GM21367 (cell line): ENCODE measurements at regions not wholly inside any gene's neighbourhood (a gene's known extent, or its start where the extent isn't known, plus 50 kb on each side); places are given as distances from the start of the nearest gene placed in this dataset.

Source experiments
- ATAC-seq: cut with Tn5 transposase; IDR thresholded peaks from one replicate; pipeline ENCODE4 v1.9.1; 2021; ENCODE audit not compliant: unreplicated experiment

DNA sequence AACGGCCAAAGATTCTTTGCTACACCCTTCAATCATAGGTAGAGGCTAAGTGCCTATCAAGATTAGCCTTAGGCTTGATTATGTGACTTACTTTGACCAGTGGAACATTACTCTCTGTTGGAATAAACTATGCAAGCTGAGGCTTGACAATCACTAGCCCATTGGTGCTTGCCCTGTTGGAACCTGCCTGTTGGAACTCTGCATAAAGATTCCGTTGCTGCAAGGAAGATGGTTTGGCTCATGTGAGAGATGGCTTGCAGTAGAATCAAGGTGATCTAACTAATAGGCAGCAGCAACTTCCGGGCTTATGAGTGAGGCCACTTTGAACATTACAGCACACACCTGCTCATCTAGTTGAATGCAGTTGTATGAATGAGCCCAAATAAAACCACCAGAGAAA is 227.7 kb upstream of the TSHZ2 start:
- no peak for ATAC-seq

DNA sequence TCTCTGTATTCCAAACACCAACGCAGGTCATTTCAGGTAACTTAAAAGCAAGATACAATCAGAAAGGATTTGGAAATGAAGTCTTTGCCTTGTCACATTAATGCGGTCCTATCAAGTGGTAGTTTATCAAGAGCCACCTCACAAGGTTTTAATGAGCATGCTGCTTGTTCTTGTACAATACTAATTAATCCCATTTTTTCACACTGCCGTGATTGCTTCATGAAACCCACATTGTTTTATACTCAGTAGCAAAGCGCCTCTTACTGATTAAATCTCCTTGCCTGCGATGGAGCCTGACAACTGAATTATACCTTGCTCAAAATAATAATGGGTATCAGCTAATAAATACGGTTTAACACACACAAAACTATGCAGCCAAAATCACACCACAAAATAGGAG is 234.1 kb upstream of the TSHZ2 start:
- no peak for ATAC-seq

DNA sequence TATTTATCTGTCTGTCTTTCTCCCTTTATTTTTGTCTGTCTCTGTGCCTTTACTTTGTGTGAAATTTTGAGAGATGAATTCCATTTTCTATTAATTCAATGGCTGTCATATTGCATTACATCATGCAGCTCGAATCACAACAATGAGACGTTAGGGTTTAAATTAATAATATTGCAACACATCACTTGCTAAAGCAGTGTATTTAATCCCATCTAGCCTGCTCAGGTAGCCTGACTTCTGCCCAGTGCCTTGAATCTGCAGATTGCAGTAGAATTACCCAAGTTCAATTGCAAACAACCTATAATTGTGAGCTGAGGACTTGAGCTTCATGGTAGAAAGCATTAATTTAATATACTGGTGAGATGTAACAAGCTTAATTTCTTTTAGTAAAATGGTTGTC is 235.7 kb upstream of the TSHZ2 start:
- ATAC-seq = no peak

DNA sequence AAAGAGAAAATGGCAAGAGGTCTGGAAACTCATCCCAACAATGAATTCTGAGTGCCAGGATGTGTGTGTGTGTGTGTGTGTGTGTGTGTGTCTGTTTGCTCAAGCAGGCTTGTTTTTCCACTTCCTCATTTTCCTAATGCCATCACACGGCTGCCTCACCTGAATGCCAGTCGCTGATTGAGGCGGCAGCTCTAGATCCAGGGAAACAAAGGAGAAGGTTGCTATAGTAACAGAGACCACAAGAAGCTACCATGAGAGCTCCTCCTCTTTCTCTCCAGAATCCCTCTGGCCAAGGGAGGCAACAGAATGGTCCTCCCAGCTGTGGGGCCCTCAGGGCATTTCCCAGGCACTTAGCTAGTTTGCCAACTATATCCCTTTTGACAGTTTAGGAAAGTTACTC is 241.1 kb upstream of the TSHZ2 start:
- no peak for ATAC-seq

DNA sequence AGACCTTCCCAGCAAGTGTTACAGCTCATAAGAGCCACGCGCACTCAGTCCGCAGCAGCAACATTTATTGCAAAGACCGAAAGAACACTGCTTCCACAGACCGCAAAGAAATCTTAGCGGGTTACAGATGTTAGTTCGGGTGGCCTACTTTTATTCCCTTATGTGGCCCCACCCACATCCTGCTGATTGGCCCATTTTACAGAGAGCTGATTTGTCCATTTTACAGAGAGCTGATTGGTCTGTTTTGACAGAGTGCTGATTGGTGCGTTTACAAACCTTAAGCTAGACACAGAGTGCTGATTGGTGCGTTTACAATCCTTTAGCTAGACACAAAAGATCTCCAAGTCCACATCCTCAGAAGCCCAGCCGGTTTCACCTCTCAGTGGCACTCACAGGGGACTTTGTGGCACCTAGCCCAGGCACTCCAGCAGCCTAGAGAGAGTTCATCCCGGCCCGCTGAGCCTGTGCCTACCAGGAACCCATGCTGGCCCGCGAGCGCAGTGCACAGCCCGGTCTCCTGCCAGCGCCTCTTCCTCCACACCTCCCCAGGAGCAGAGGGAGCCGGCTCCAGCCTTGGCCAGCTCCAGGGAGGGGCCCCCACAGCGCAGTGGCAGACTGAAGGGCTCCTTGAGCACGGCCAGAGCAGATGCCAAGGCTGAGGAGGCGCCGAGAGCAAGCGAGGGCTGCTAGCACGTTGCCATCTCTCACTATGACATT is 244.3 kb upstream of the TSHZ2 start:
- ATAC-seq = no peak

DNA sequence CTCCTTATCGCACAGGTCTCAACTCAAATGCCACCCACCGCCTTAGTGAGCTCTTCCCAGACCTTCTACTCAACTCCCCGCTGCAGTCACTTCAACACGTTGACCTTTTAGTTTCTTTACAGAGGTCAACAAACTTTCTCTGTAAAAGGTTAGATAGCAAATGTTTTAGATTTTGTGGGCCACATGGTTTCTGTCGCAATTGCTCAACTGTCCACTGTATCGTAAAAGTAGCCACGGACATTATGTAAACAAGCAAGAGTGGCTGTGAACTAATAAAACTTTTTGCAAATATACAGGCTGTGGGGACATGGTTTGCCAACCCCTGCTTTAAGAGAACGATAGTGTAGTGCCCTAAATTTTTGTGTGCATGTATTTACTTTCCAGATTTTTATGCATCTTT is 247.6 kb upstream of the TSHZ2 start:
- no peak for ATAC-seq

DNA sequence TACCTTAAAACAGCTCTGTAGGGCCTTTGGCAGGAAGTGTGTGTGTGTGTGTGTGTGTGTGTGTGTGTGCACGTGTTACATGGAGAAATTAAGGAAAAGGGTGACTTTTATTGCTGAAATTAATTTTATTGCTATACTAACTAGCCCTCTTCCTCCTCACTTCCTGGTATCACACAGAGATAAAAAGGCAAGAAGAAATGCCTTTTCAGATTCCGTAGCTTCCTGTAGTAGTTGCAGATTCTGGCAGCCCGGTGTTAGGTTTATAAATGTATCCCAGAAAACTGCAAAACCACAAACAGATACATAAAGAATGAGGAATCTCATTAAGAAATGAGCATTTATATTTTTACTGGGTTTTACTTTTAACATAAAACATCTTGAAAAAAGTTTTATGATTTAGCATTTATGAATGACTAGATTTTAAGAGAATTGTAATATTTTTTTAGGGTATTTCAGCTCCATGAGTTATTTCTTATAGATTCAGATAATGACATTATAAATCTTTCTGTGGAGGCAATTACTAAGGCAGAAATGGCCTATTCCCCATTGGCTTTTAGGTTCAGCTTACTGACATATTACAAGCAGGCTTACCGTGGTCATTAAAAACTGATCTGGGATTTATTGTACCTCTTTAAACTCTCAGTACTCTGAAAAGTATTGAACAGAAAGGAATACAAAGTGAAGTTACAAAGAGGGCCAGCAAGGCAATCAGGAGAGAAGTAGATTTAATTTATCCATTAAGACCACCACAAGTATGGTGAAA is 249.1 kb upstream of the TSHZ2 start:
- no peak for ATAC-seq

DNA sequence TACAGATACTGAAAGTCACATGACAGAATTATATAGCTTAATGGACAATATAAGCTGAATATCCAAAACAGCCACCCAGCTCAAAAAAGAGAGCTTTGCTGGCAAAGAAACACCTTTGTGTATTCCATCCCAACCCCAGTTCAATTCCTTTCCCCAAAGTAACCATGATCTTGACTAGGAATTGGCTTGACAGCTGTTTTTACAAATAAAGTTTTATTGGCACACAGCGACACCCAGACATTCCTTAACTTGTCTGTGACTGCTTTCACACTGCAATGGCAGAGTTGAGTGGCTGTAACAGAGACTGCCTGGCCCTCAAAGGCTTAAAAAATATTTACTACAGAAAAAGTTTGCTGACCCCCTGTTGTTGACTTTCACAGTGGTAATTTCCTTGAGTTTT is 264.0 kb upstream of the TSHZ2 start:
- no peak for ATAC-seq

DNA sequence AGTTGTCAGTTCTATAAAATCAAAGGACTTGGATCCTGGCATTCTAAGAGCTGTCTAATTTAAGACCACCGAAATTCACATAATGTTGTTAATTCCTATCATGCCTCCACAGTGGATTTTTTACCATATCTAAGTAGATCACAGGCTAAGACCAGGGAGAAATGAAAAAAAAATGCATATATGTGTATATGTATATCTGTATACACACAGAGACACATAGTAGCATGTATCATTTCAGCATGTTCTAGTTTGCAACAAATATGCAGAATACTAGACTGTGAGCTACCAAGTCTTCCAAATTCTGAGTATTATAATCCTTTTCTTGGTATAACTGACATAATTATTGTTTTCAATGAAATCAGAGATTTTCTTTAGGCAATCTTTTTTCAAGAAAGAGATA is 267.6 kb upstream of the TSHZ2 start:
- no peak for ATAC-seq

DNA sequence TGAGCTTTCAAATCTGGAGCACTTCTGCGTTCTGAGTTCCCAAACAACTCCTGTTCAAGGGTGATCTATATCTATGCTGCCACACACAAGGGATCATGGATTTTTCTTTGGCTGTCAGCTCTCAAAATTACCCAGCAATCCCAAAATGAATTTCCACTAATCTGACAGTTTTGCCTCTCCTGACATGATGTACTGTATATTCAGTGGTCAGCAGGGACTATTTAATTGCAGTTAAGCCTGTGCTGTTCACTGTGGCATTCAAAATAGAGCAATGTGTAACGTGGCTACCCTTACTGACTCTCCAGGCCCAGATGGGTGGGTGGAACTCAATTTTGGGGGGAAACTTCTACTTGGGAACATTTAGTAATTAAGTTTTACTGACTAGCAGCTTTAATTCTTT is 283.8 kb upstream of the TSHZ2 start:
- ATAC-seq = no peak

DNA sequence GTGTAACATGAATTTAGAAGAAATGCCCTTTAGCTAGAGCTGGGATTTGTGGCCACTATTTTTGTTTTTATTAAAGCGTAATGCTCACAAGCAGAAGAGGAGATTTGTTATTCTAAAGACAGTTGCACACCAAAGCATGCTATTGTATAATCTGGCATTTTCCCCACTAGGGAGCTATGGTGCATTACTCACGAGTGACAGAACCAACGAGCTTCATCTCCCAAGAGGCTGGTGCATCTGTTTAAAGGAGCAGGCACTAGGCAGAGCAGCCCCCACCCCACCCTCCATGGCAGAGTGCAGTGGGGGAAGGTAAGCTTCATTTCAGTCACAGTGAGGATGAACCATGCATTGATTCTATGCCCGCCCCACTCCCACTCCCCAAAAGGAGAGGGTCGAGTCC is 287.3 kb upstream of the TSHZ2 start:
- no peak for ATAC-seq

DNA sequence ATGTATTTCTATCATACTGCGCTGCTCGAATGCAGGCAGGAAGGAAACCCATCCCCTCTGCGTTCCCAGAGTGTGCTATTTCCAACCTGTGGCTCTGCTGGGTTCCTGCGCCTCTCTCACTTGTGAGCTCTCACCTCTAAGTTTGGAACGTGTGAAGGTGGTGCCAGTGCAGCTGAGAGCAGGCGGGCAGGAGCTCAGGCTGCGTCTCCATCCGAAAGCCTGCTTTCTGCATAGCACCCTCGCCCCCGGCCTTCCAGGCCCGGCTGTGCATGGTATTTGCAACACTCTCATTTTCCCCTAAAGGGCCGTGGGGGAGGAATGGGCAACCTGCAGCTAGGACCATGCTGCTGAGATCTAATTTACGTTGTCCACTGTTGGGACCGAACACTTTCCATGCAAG is 288.0 kb upstream of the TSHZ2 start:
- no peak for ATAC-seq

DNA sequence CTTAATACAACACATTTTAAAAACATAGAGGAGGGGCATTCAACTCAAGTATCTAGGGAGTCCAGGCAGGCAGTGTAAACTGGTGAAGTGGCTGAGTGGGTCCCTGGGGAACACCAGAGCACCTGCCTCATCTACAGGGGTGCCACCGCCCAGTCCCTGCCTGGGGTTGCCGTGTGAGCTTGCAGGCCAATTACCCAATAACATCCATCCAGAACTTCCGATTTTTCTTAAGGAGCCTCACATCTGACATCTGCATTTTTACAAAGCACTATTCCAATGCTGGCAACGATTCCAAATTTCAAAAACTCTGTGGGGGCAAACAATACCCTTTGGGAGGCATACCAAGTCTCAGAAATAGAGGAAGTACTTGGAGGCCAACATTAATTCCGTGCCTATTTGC is 288.4 kb upstream of the TSHZ2 start:
- ATAC-seq = no peak

DNA sequence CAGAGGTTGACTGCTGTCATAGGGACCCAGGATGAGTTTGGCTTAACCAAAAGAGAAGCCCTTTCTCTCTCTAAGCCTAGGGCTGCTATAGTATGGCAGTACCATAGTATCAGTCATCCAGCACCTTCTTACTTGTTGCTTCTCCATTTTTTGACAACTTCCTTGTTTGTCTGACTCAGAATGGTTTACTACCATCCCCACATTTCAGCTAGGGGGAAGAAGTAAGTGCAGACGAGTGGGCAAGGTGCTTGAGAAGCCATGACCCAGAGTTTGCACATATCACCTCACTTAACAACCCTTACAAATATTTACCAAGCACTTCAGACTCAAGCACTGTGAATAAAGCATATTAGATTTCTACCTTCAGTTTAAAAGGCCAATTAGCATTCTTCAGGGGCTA is 289.9 kb upstream of the TSHZ2 start:
- no peak for ATAC-seq

DNA sequence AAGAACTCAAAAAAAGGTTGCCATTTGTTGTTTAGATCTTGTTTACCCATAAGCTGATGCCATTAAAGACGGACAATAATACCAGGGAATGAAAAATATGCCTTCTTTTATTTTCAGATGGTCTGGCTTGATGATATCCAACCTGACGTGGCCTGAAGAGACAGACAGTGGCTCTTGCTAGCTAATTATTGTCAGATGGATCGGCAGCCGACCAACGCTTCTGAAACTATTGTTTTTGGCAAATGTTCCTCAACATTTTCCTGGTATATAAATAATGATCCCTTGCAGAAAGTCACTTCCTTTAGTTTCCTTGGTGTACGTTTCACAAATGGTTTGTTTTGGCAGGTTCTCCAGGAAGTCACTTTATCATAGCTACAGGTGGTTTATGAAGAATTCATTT is 290.9 kb upstream of the TSHZ2 start:
- no peak for ATAC-seq

DNA sequence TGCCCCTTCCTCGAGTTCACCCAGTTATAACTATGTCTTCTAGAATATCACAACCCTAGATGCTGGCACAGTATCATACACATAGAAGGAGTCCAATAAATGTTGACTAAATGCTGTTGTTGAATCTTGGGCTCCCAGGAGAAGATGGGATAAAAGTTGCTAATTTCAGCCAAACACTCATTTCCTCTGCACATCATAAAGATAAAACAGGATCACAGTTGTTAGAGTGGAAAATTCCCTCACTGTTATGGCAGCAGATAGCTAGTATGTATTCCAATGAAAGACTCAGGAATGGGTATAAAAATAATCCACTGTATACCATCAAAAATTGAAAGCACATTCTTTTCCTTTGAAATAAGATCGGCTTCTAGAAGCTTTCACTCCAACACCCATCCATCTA is 294.9 kb upstream of the TSHZ2 start:
- ATAC-seq = no peak

DNA sequence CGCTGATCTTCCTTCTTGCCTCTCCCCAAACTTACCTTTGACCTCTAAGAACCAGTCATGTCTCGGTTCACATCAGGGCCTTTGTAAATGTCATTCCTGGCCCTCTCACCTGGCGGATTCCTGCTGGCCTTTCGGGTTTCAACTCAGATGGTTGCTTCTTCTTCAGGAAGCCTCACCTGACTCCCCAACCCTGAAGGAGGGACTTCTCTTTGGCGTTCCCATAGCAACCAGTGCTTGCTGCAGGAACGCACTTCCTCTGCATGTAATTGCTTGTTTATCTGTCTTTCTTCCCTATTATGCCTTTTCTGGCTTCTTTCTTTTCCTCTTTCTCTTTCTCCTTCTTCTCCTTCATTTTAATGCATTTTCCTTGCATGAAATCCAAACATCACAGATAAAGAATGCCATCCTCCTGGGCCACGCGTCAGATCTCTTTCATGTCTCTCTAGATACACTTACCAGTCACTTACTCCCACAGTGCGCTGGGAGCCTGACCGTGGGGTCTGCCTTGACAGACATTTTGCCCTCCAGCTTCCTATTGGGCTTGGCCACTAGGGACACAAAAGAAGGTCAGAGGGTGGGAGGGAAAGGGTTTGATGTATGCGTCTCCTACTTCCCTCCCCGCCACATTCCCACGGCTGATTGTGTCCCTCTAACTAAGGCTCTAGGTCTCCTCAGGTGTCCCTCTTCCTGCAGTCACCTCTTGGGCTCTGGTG is 295.7 kb upstream of the TSHZ2 start:
- no peak for ATAC-seq

DNA sequence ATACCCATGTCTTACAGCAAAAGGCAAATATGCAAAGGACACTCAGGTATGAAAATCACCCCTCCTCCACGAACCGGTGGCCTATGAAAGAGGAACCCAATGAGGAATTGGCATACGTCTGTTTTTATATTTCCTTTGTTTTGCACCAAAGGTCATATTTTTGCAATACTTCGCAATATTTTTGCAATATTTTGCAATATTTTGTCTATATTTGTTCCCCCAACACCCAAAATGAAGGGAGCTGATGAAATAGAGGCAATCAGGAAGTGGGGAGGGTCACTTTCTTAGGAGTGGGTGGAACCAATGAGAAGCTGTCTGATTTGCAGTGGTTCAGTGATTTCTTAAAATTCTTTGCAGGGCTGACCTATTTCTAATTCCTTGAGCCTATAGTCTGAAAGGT is 296.8 kb upstream of the TSHZ2 start:
- no peak for ATAC-seq

DNA sequence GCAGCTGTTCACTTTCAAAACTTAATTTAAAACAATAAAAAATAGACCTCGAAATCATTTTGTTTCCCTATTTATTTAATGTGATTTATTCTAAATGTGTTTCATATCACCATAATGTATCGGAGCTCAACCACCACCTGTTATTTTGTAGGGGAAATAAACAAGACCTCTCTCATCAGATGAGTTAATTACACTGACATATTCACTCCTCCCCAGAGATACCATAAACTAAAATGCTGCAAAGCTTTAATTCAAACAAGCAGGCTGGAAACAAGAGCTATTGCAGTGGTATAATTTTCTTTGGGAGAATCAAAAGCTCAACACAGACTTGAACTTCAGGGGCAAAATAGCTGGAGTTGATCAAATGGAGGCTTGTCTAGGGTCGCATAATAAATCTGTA is 303.5 kb upstream of the TSHZ2 start:
- ATAC-seq = no peak

DNA sequence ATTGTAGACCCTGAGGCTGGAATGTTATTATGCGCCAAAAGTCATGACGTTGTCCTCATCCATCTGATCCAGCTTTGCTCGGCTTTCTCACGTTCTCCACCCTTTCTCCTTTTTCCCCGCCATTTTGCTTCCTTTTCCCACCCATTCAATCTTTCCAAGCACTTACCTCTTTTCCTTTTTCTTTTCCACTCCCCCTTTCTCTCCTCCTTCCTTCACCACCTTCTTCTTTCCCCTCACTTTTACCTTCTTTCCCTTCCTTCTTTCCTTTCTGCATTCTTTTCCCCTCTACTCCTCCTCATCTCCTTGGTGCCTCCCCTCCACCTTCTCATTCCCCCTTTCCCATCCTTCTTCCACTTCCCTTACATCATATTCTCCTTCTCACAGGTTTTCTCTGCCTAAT is 304.8 kb upstream of the TSHZ2 start:
- no peak for ATAC-seq

DNA sequence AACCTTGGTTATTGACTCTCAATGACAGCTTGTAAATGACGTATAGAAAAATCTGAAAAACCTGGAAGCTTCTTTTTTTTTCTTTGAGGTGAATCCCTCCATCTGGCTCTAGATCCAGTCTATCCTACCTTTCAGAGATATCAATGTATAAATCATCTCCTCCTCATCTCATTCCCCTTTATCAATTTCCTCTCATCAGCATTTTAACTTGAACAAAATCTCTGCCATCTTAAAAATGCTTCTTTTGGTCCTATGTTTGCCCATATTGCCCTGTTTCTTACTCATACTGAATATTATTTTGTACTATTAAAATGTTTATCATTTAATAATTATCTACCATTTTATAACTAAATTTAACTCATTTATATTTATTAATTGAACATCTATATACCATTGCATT is 306.7 kb upstream of the TSHZ2 start:
- ATAC-seq = no peak

DNA sequence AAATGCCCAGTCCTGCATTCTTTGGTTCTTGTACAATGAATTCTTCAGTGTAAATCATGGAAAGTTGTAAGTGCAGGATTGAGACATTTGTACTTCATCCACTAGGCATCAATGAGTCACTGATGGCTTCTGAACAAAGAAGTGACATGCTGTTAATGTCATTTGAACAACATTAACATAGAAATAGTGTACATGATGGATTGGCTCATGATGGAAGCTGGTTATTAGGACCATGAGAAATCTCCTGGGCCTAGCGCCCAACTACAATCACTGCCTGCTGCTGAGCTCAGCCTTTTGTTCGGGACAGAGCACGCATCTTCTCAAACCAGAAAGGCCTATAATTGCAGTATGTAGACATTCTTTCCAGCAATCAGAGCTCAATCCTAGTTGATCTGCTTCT is 316.8 kb upstream of the TSHZ2 start:
- no peak for ATAC-seq
